ENCODE measurements at regions not wholly inside any gene's neighbourhood (a gene's known extent, or its start where the extent isn't known, plus 50 kb on each side); places are given as distances from the start of the nearest gene placed in this dataset.

GRCh38 chr15:77773903-77774302 is 141.2 kb upstream of the LINGO1 start:
- no peaks in the 10 kb centered on the region for H3K36me3 ChIP-seq (ENCODE audit: control insufficient read depth, insufficient read depth, low read length)
- no peaks in the 10 kb centered on the region for H3K27me3 Mint-ChIP-seq
- DNase-seq (no peak), ATAC-seq (ENCODE audit: low read depth in 2 of 2) (no peak)
- no peaks in the 10 kb centered on the region for H3K4me1 Mint-ChIP-seq
- no peaks in the 10 kb centered on the region for H3K4me1 ChIP-seq (ENCODE audit: control insufficient read depth, insufficient read depth, low read length, poor library complexity, severe bottlenecking)
- no peak overlapping the region for H3K27ac ChIP-seq (ENCODE audit: insufficient read depth, low read length, poor library complexity, severe bottlenecking)
- H3K9me3 ChIP-seq (ENCODE audit: control insufficient read depth in 2 of 2, low read length in 2 of 2) = no peaks in the 10 kb centered on the region
- no peak overlapping the region for H3K4me3 ChIP-seq (ENCODE audit: low read depth, low read length)
- no peak overlapping the region for H3K27ac Mint-ChIP-seq
- H3K27me3 ChIP-seq (ENCODE audit: control insufficient read depth, insufficient read depth, low read length) = no peaks in the 10 kb centered on the region
- H3K4me3 Mint-ChIP-seq = no peak overlapping the region
- H3K9me3 Mint-ChIP-seq = peaks cover 0 to 2% (median 0%) of the 10 kb centered on the region in 7 donors
- no peaks in the 10 kb centered on the region for H3K36me3 Mint-ChIP-seq

- Histone ChIP-seq H3K4me3 (ENCODE audit: low read depth, low read length) (no peak overlapping the region), H3K27ac (ENCODE audit: insufficient read depth, low read length, poor library complexity, severe bottlenecking) (no peak overlapping the region), H3K4me1 (ENCODE audit: control insufficient read depth, insufficient read depth, low read length, poor library complexity, severe bottlenecking) (no peaks in the 10 kb centered on the region), H3K36me3 (ENCODE audit: control insufficient read depth, insufficient read depth, low read length) (no peaks in the 10 kb centered on the region), H3K27me3 (ENCODE audit: control insufficient read depth, insufficient read depth, low read length) (no peaks in the 10 kb centered on the region), H3K9me3 (ENCODE audit: control insufficient read depth in 2 of 2, low read length in 2 of 2) (no peaks in the 10 kb centered on the region)
- DNase-seq (no peak), ATAC-seq (ENCODE audit: low read depth in 2 of 2) (no peak)
- Mint-ChIP-seq H3K4me3 (peak overlapping the region in 1 of 4 donors; percentile 27), H3K27me3 (no peaks in the 10 kb centered on the region), H3K4me1 (no peaks in the 10 kb centered on the region), H3K36me3 (no peaks in the 10 kb centered on the region), H3K9me3 (no peaks in the 10 kb centered on the region), H3K27ac (no peak overlapping the region)
Measured at GRCh38 chr15:77772641-77773402, 140.1 kb upstream of the LINGO1 start.

GRCh38 chr15:77771616-77772015 is 138.9 kb upstream of the LINGO1 start:
- no peaks in the 10 kb centered on the region for H3K36me3 ChIP-seq (ENCODE audit: control insufficient read depth, insufficient read depth, low read length)
- no peaks in the 10 kb centered on the region for H3K9me3 ChIP-seq (ENCODE audit: control insufficient read depth in 2 of 2, low read length in 2 of 2)
- no peaks in the 10 kb centered on the region for H3K4me1 ChIP-seq (ENCODE audit: control insufficient read depth, insufficient read depth, low read length, poor library complexity, severe bottlenecking)
- no peak overlapping the region for H3K4me3 ChIP-seq (ENCODE audit: low read depth, low read length)
- no peak overlapping the region for H3K27ac ChIP-seq (ENCODE audit: insufficient read depth, low read length, poor library complexity, severe bottlenecking)
- DNase-seq = no peak
- ATAC-seq (ENCODE audit: low read depth in 2 of 2) = no peak
- Mint-ChIP-seq H3K4me1 (no peaks in the 10 kb centered on the region), H3K4me3 (no peak overlapping the region), H3K27me3 (peaks cover 9% of the 10 kb centered on the region), H3K36me3 (no peaks in the 10 kb centered on the region), H3K27ac (no peak overlapping the region), H3K9me3 (no peaks in the 10 kb centered on the region)
- peaks cover 1% of the 10 kb centered on the region for H3K27me3 ChIP-seq (ENCODE audit: control insufficient read depth, insufficient read depth, low read length)

- Mint-ChIP-seq H3K9me3 (no peaks in the 10 kb centered on the region), H3K36me3 (no peaks in the 10 kb centered on the region), H3K27ac (no peak overlapping the region), H3K27me3 (peaks cover 20% of the 10 kb centered on the region), H3K4me1 (no peaks in the 10 kb centered on the region), H3K4me3 (no peak overlapping the region)
- Histone ChIP-seq H3K27me3 (ENCODE audit: control insufficient read depth, insufficient read depth, low read length) (peaks cover 2% of the 10 kb centered on the region), H3K27ac (ENCODE audit: insufficient read depth, low read length, poor library complexity, severe bottlenecking) (no peak overlapping the region), H3K36me3 (ENCODE audit: control insufficient read depth, insufficient read depth, low read length) (no peaks in the 10 kb centered on the region), H3K4me3 (ENCODE audit: low read depth, low read length) (no peak overlapping the region), H3K4me1 (ENCODE audit: control insufficient read depth, insufficient read depth, low read length, poor library complexity, severe bottlenecking) (no peaks in the 10 kb centered on the region), H3K9me3 (ENCODE audit: control insufficient read depth in 2 of 2, low read length in 2 of 2) (no peaks in the 10 kb centered on the region)
- DNase-seq (no peak), ATAC-seq (ENCODE audit: low read depth in 2 of 2) (no peak)
Measured at GRCh38 chr15:77769700-77770099, 137.0 kb upstream of the LINGO1 start.

GRCh38 chr15:77768521-77769078 is 135.9 kb upstream of the LINGO1 start:
- H3K27ac ChIP-seq (ENCODE audit: insufficient read depth, low read length, poor library complexity, severe bottlenecking) = no peak overlapping the region
- no peaks in the 10 kb centered on the region for H3K36me3 Mint-ChIP-seq
- peaks cover 20% of the 10 kb centered on the region for H3K27me3 Mint-ChIP-seq
- H3K27me3 ChIP-seq (ENCODE audit: control insufficient read depth, insufficient read depth, low read length) = peaks cover 4% of the 10 kb centered on the region
- no peaks in the 10 kb centered on the region for H3K9me3 ChIP-seq (ENCODE audit: control insufficient read depth in 2 of 2, low read length in 2 of 2)
- no peaks in the 10 kb centered on the region for H3K36me3 ChIP-seq (ENCODE audit: control insufficient read depth, insufficient read depth, low read length)
- H3K9me3 Mint-ChIP-seq = no peaks in the 10 kb centered on the region
- ATAC-seq (ENCODE audit: low read depth in 2 of 2) (no peak), DNase-seq (no peak)
- no peak overlapping the region for H3K27ac Mint-ChIP-seq
- no peaks in the 10 kb centered on the region for H3K4me1 Mint-ChIP-seq
- H3K4me3 ChIP-seq (ENCODE audit: low read depth, low read length) = no peak overlapping the region
- H3K4me3 Mint-ChIP-seq = no peak overlapping the region
- no peaks in the 10 kb centered on the region for H3K4me1 ChIP-seq (ENCODE audit: control insufficient read depth, insufficient read depth, low read length, poor library complexity, severe bottlenecking)

GRCh38 chr15:77768107-77768506 is 135.4 kb upstream of the LINGO1 start:
- H3K27me3 Mint-ChIP-seq = peaks cover 20% of the 10 kb centered on the region
- no peak overlapping the region for H3K27ac Mint-ChIP-seq
- DNase-seq (no peak), ATAC-seq (ENCODE audit: low read depth in 2 of 2) (no peak)
- Histone ChIP-seq H3K27ac (ENCODE audit: insufficient read depth, low read length, poor library complexity, severe bottlenecking) (no peak overlapping the region), H3K4me1 (ENCODE audit: control insufficient read depth, insufficient read depth, low read length, poor library complexity, severe bottlenecking) (no peaks in the 10 kb centered on the region), H3K4me3 (ENCODE audit: low read depth, low read length) (no peak overlapping the region), H3K36me3 (ENCODE audit: control insufficient read depth, insufficient read depth, low read length) (no peaks in the 10 kb centered on the region), H3K27me3 (ENCODE audit: control insufficient read depth, insufficient read depth, low read length) (peaks cover 4% of the 10 kb centered on the region), H3K9me3 (ENCODE audit: control insufficient read depth in 2 of 2, low read length in 2 of 2) (no peaks in the 10 kb centered on the region)
- no peaks in the 10 kb centered on the region for H3K4me1 Mint-ChIP-seq
- no peak overlapping the region for H3K4me3 Mint-ChIP-seq
- H3K36me3 Mint-ChIP-seq = no peaks in the 10 kb centered on the region
- H3K9me3 Mint-ChIP-seq = no peaks in the 10 kb centered on the region

GRCh38 chr15:77764095-77764494 is 131.4 kb upstream of the LINGO1 start:
- no peak for ATAC-seq (ENCODE audit: low read depth in 2 of 2)
- Histone ChIP-seq H3K4me3 (ENCODE audit: low read depth, low read length) (no peak overlapping the region), H3K36me3 (ENCODE audit: control insufficient read depth, insufficient read depth, low read length) (no peaks in the 10 kb centered on the region), H3K27ac (ENCODE audit: insufficient read depth, low read length, poor library complexity, severe bottlenecking) (no peak overlapping the region), H3K9me3 (ENCODE audit: control insufficient read depth in 2 of 2, low read length in 2 of 2) (no peaks in the 10 kb centered on the region), H3K4me1 (ENCODE audit: control insufficient read depth, insufficient read depth, low read length, poor library complexity, severe bottlenecking) (no peaks in the 10 kb centered on the region), H3K27me3 (ENCODE audit: control insufficient read depth, insufficient read depth, low read length) (peaks cover 4% of the 10 kb centered on the region)
- H3K4me3 Mint-ChIP-seq = no peak overlapping the region
- H3K36me3 Mint-ChIP-seq = no peaks in the 10 kb centered on the region
- peaks cover 23% of the 10 kb centered on the region for H3K27me3 Mint-ChIP-seq
- H3K4me1 Mint-ChIP-seq = no peaks in the 10 kb centered on the region
- no peak for DNase-seq
- H3K9me3 Mint-ChIP-seq = no peaks in the 10 kb centered on the region
- no peak overlapping the region for H3K27ac Mint-ChIP-seq

- no peaks in the 10 kb centered on the region for H3K9me3 ChIP-seq (ENCODE audit: control insufficient read depth in 2 of 2, low read length in 2 of 2)
- H3K36me3 Mint-ChIP-seq = no peaks in the 10 kb centered on the region
- H3K9me3 Mint-ChIP-seq = no peaks in the 10 kb centered on the region
- no peak overlapping the region for H3K4me3 ChIP-seq (ENCODE audit: low read depth, low read length)
- no peaks in the 10 kb centered on the region for H3K36me3 ChIP-seq (ENCODE audit: control insufficient read depth, insufficient read depth, low read length)
- H3K27me3 Mint-ChIP-seq = peaks cover 28% of the 10 kb centered on the region
- no peak overlapping the region for H3K27ac ChIP-seq (ENCODE audit: insufficient read depth, low read length, poor library complexity, severe bottlenecking)
- no peaks in the 10 kb centered on the region for H3K4me1 ChIP-seq (ENCODE audit: control insufficient read depth, insufficient read depth, low read length, poor library complexity, severe bottlenecking)
- H3K4me1 Mint-ChIP-seq = no peaks in the 10 kb centered on the region
- no peak for ATAC-seq (ENCODE audit: low read depth in 2 of 2)
- no peak overlapping the region for H3K27ac Mint-ChIP-seq
- no peak for DNase-seq
- peaks cover 4% of the 10 kb centered on the region for H3K27me3 ChIP-seq (ENCODE audit: control insufficient read depth, insufficient read depth, low read length)
- H3K4me3 Mint-ChIP-seq = no peak overlapping the region
Measured at GRCh38 chr15:77762747-77763355, 130.1 kb upstream of the LINGO1 start.
